GM18499 (cell line): ENCODE measurements at regions not wholly inside any gene's neighbourhood (a gene's known extent, or its start where the extent isn't known, plus 50 kb on each side); places are given as distances from the start of the nearest gene placed in this dataset.
"Not testable (repeated sequence)": the region's sequence is repeated elsewhere in the genome, so short reads cannot be mapped to it uniquely, and the experiment has no call there.

Experiments used
- ATAC-seq: cut with Tn5 transposase; IDR thresholded peaks from one replicate; pipeline ENCODE4 v1.9.1; 2021; ENCODE audit warnings: moderate number of reproducible peaks; ENCODE audit not compliant: insufficient read depth, unreplicated experiment

DNA sequence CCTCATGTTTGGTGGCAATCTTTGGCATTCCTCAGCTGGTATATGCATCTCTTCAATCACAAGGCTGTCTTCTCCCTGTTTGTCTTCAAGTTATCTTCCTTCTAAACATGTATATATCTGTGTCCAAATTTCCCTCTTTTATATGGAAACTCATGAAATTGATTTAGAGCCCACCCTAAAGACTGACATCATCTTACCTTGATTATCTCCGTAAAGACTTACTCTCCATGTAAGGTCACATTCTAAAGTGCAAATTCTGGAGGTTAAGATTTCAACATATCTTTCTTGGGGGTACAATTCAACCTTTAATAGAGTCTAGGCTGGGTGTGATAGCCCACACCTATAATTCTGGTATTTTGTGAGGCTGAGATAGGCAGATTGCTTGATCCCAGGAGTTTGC, 215.8 kb upstream of the LRRC4C start:
- ATAC-seq: no peak

DNA sequence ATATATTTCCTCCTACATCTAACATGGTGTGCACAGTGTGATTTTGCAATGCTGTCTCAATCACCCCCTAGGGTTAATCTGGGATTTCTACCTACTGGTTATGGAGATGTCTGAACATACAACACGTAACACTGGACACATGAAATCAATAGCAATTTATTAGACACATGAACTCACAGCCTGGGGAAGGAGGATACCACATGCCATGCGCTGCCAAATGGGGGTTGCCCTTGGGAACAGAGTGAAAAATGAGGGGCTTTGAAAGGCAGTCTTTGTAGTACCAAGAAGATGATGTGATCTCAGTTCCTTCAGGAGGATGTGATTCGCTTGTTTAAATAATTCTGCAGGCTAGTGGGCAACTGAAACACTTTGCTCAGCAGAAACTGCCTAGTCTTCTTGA, 253.6 kb upstream of the LRRC4C start:
- ATAC-seq: no peak

DNA sequence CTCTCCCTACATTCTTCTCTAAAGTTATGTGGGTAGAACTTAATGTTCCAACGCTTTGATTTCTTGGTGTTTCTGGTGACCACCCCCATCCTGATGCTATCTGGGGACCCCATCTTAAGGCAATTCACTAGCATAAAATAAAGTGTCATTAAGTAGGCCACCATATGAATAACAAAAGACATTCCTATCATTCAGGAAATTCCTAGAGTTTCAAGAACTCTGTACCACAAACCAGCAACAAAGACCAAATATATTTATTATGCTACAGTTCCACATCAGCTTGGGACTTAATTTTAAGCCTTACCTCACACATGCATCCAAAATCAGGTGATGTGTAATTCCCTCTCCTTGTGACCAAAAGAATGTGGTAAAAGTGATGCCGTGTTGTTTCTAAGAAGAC, 254.6 kb upstream of the LRRC4C start:
- no peak for ATAC-seq

DNA sequence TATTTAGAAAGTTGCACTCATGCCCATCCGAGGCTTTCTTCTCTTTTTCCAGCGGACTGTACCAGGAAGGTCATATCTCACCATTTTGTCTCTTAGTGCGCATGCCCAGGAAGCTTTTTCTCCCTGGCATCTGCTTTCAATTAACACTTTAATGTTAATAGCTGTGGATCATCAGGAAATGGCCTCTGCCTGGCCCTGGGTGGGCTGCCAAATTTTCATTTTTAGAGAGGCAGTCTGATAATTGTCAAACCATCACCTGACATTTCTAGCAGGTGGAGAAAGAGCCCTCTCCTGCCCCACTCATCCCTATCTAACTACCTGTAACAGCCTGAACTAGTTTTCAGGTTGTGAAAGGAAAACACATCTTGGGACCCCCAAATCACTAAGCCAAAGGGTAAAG, 257.4 kb upstream of the LRRC4C start:
- ATAC-seq: no peak

DNA sequence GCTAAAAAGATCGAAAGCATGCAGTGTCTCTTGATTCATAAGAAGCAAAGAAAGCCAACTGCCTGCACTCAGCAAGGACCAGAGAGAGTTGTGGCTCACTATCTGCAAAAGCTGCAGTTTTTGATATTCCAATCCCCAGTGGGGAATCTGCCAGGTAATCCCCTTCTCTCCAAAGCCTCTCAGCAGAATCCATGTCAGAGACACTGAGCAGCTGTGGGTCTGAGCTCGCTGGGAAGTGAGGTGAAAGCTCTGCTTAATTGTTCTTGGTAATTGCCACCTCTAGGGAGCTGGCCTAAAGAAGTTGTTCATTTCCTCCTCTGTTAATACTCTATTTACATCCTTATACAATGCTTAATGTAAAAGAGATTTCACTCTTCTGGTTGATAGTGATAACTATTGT, 261.3 kb upstream of the LRRC4C start:
- no peak for ATAC-seq

DNA sequence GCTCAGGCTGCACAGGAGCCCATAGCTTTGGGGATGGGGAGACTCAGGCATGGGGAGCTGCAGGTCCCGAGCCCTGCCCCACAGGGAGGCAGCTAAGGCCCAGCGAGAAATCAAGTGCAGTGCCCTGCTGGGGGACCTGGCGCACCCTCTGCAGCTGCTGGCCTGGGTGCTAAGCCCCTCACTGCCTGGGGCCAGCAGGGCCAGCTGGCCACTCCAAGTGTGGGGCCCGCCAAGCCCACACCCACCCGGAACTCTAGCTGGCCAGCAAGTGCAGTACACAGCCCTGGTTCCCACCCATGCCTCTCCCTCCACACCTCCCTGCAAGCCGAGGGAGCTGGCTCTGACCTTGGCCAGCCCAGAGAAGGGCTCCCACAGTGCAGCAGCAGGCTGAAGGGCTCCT, 268.7 kb upstream of the LRRC4C start:
- ATAC-seq: not testable (repeated sequence)

DNA sequence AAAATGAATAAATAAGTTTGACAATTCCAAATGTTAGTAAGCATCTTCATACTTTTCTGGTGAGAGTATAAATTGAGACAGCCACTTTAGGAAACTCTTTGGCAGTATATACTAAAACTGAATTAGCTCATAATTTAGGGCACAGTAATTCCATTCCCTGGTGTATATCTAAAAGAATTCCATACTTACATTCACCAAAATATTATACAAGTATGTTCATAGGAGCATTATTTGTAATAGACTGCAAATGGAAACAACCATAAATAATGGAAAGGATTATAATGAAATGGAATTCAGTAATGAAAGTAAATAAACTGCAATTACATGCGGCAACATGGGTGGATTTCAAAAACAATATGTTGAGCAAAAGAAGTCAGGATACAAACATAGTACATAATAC, 315.8 kb upstream of the LRRC4C start:
- no peak for ATAC-seq

DNA sequence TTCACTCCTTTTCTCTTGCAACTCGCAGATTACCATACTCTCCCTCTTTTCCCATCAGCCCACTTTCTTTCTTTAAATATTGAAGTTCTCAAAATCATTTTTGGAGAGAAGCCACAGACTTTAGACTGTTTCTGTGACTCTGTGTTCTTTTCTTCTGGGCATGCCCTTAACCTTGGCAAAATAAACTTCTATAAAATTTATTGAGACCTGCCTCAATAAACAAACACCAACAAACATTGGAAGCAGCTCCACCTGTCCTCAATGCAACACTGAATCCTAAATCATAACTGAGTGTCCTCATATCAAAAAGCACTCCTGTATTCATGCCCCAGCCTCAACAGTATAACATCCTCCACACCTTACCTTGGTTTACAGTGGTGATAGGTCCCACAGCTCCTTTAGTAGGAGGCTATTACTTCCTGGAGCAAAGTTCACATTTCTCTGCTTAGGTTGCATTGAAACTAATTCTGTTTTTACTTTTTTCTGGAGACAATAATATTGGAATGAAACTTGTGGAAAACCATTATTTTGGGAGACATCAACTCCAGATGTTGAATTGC, 320.0 kb upstream of the LRRC4C start:
- ATAC-seq: no peak

DNA sequence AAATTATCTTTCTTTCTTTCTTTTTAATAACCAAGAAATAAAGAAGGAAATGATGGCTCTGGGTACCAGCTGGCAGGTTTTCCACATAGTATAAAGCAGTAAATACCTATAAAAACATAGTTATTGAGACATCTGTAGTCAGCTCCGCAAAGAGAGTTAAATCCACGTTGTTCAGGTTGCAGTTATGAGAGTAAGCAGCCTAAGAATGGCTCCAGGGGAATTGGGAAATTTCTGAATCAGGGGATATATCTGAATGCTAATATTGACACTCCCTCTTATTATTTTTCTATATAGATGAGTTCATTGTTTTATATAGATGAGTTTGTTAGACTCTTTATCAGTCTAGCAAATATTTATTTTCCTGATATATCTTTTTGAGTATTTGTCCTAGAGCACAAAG, 322.0 kb upstream of the LRRC4C start:
- no peak for ATAC-seq

DNA sequence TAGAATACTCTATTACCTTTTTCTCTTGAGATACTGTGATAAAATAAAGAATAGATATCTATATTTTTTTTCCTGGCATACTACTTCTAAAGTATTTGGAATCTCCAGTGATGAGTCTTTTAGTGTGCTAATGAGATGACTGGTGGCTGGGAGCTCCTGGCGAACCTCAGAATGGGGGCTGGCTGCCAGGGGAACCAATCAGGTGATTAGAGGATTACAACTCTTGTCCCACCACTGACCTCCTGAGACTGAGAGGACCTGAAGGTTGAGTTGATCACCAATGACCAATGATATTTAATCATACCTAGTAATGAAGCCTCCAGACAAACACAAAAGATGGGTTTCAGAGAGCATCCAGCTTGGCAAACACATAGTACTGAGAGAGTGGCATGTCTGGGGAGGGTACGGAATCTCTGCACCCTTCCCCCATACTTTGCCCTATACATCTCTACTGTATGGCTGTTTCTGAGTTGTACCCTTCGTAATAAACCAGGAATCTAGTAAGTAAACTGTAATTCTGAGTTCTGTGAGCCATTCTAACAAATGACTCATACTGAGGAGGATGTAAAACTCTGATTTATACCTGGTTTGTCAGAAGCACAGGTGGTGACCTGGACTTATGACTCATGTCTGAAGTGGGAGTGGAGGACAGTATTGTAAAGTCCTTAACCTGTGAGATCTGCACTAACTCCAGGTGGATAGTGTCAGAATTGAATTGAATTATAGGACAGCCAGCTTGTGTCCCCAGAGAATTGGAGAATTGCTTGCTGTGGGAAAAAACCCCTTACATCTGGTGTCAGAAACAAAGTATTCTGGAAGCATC, 325.3 kb upstream of the LRRC4C start:
- no peak for ATAC-seq

DNA sequence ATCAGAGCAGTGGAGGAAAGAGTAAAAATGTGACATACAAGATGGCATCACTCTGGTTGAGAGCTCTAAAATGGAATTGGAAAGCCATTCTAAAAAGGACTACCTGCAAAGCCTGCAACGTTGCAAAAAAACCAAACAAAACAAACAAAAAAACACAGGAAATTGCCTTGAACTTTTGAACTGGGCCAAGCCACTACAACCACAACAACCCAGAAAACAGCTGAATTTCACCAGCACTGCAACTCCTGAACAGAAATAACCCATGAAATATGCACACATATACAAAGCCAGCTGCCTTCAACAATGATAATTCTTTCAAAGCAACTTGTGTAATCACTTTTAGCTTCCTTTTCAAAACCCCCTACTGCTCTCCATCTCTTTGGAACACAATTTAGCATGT, 326.6 kb upstream of the LRRC4C start:
- no peak for ATAC-seq

DNA sequence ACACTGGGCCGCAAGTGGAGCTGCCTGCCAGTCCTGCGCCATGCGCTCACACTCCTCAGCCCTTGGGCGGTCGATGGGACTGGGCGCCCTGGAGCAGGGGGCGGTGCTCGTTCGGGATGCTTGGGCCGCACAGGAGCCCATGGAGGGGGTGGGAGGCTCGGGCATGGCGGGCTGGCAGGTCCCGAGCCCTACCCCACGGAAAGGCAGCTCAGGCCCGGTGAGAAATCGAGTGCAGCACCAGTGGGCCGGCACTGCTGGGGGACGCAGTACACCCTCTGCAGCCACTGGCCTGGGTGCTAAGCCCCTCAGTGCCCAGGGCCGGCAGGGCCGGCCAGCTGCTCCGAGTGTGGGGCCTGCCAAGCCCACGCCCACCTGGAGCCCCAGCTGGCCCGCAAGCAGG, 328.7 kb upstream of the LRRC4C start:
- ATAC-seq: no peak

DNA sequence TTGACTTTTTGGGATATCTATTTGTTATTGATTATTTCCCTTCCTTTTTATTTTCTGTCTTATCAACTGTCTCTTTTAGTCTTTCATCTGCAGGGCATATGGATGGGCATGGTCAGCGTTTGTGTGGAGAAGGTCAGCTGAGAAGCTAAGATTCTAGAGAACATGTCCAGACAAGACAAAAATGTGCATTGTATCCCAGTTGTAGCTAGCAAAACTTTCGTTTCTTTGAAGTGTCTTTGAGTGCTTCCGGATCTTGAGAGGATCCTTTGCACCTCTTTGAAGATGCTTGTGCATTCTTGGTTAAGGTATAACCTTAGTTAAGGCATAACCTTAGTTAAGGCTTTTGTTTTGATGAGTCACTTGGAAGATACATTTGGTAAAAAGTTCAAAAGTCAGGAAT, 329.9 kb upstream of the LRRC4C start:
- no peak for ATAC-seq

DNA sequence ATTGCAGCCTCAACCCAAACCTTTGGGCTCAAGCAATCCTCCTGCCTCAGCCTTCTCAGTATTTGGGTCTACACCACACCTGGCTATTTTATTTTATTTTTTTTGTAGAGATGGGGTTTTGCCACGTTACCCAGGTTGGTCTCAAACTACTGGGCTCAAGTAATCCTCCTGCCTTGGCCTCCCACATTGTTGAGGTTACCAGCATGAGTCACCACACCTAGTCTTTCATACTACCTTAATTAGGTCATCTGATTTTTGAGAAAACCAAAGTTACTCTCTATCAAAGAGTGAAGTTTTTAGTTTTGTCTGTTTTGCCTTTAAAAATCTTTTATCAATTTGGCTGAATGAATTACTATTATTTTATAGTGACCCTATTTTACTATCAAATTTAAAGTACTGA, 335.6 kb upstream of the LRRC4C start:
- no peak for ATAC-seq

DNA sequence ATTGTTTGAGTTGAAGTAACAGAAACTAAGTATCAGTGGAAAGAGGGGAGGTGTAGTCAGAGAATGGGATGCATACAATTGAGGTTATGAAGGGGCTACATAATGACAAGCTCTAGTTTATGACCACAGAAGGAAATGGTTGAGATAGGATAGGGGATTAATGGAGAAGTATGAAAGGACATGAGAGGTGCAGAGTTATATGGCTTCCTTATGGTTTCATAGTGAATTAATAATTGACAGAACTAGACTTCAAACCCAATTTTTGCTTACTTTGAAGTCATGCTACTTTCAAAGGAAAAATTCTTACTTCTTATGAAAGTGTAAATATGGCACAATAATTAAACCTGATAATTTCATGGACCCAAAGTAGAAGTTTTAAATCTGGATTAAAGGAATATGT, 340.3 kb upstream of the LRRC4C start:
- ATAC-seq: no peak

DNA sequence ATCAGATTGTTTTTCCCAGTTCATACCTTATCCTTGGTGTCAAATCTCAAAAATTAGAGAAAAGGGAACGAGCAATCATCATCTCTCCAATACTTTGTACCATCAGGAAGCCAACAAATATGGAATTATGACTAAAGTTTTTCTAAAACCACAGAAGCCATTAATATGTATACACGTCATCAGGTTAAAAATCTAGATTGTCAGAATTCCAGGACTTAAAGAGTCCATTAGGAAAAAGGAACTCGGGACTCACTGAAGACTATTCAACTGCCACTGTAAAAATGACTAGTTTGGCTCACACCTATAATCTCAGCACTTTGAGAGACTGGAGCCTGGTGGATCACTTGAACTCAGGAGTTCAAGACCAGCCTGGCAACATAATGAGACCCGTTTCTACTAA, 344.4 kb upstream of the LRRC4C start:
- no peak for ATAC-seq

DNA sequence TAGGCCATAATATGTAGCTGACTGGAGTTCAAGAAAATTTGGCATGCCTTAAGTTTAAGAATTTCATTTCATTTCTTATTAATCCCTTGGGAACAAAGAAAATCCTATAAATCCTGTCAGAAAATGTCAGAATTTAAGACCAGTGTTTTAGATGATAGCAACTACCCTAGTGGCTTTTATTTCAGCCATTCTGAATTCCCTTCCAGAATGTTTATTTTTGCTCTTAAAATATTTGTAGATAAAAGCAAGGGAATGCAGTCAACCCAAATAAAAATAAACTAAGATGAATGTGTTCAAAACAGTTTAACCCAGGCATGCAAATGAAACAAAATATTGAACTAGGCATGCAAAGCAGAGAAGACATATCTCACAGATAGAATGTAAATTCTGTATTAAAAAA, 356.9 kb upstream of the LRRC4C start:
- no peak for ATAC-seq

DNA sequence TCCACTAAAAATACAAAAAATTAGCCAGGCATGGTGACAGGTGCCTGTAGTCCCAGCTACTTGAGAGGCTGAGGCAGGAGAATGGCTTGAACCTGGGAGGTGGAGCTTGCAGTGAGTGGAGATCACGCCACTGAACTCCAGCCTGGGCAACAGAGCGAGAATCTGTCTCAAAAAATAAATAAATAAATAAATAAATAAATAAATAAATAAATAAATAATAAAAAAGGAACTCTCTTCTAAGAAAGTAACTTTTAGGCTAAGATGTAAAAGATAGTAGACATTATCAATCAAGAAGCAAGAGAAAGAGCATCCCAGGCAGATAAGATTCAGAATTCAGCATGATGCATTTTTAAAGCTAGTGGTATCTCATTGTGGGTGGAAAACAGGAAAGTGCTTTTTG, 364.8 kb upstream of the LRRC4C start:
- not testable (repeated sequence) for ATAC-seq

DNA sequence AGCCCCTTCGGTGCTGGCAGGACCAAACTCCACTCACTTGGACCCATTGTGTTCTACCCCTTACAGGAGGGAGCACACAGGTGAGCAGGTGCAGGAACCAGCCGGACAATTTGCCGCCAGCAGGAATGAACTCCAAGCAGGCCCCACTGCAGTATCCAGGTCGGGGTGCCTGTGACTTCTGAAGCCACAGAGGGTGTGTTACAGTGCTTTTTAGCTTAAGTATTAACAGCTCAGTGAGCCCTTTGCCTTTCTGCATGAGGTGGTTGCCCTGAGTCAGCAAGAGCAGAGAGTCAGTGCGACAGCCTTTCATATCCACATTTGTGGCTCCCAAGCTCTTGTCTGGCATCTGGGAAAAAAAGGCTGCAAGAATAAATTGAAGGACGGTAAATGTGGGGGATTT, 366.6 kb upstream of the LRRC4C start:
- no peak for ATAC-seq

DNA sequence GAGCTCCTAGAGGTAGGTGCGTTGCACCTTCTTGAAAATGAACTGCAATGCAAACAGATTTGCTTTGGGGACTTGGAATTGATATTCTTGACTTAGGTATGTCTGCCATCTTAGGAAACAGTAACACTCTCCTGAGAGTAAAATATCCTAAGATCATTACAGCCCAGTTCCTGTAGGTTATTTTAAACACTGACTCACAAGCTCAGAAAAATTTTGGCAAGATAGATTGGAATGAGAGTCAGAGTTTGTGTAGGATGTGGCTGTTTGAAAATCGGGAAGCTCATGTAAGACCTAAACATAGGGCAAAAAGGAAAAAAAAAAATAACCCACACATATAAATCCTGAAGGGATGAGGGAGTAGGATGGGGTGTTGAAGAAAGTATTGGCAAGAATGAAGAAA, 377.0 kb upstream of the LRRC4C start:
- no peak for ATAC-seq

DNA sequence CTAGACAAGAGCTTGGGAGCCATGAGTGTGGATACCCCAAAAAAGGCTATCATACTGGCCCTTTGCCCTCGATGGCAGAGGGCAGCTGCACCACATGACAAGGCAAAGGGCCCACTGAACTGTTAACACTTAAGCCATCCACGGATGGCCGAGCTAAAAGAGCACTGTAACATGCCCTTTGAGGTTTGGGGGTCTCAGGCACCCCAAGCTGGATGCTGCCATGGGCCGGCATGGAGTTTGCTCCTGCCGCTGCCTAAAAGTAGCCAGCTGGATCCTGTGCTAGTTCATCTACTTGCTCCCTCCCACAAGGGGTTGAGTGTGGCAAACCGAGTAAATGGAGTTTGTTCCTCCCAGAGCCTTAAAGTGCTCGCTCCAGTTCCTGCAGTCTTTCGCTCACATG, 383.2 kb upstream of the LRRC4C start:
- ATAC-seq: no peak

DNA sequence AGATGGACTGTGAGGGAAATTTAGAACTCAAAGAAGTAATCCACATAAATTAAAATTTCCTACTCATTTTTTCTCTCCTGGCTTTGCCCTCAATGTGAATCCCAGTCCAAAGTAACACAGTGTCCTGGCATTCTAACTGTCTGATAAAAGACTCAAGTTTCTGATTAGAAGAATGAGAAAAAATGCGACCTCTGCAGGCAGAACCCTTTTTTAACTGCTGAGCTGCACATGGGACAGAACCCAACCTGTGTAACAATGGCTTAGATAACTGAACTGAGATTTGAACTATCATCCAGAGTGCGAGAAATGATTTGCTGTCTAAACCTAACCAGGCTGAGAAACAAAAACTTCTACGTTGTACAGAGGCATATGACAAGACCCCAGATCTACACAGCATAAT, 385.6 kb upstream of the LRRC4C start:
- ATAC-seq: no peak
